MM.1S (cell line): ENCODE measurements at regions not wholly inside any gene's neighbourhood (a gene's known extent, or its start where the extent isn't known, plus 50 kb on each side); places are given as distances from the start of the nearest gene placed in this dataset.

Source experiments
- DNase-seq: peaks from one replicate; pipeline ENCODE4 v3.0.0-alpha.2; 2015
- H2AFZ ChIP-seq: fragments of 300-600 bp; sonication (generic); 2 replicates; pipeline ENCODE4 v1.6.0; 2016; ENCODE audit warnings: antibody characterized with exemption, low read length
- H3F3A ChIP-seq: fragments of 300-600 bp; sonication (generic); 2 replicates; pipeline ENCODE4 v1.6.1; 2016; ENCODE audit warnings: mild to moderate bottlenecking, antibody characterized with exemption, low read length, moderate library complexity, mixed read lengths; ENCODE audit not compliant: insufficient read depth
- H3K27ac ChIP-seq: fragments of 300-600 bp; sonication (generic); 2 replicates; pipeline ENCODE4 v1.5.1; 2016; ENCODE audit warnings: mild to moderate bottlenecking, low read length
- H3K27me3 ChIP-seq: fragments of 300-600 bp; sonication (generic); replicated peaks from 2 replicates; pipeline ENCODE4 v1.6.0; 2016; ENCODE audit warnings: low read length; ENCODE audit not compliant: insufficient read depth
- H3K36me3 ChIP-seq: fragments of 300-600 bp; sonication (generic); replicated peaks from 2 replicates; pipeline ENCODE4 v1.6.1; 2016; ENCODE audit warnings: mild to moderate bottlenecking, low read length, mixed read lengths; ENCODE audit not compliant: insufficient read depth
- H3K4me1 ChIP-seq: fragments of 300-600 bp; sonication (generic); 2 replicates; pipeline ENCODE4 v1.6.1; 2016; ENCODE audit warnings: low read length, mixed read lengths
- H3K4me2 ChIP-seq: fragments of 300-600 bp; sonication (generic); 2 replicates; pipeline ENCODE4 v1.6.0; 2016; ENCODE audit warnings: low read depth, low read length
- H3K4me3 ChIP-seq: fragments of 300-600 bp; sonication (generic); 2 replicates; pipeline ENCODE4 v1.5.1; 2016; ENCODE audit warnings: low read length, mixed read lengths
- H3K79me2 ChIP-seq: fragments of 300-600 bp; sonication (generic); 2 replicates; pipeline ENCODE4 v1.6.1; 2016; ENCODE audit warnings: mixed run types, low read length, mixed read lengths
- H3K9ac ChIP-seq: fragments of 300-600 bp; sonication (generic); 2 replicates; pipeline ENCODE4 v1.6.1; 2016; ENCODE audit warnings: low read length, mixed read lengths
- H3K9me2 ChIP-seq: fragments of 300-600 bp; sonication (generic); replicated peaks from 2 replicates; pipeline ENCODE4 v1.6.1; 2016; ENCODE audit warnings: mild to moderate bottlenecking, low read length, mixed read lengths; ENCODE audit not compliant: insufficient read depth
- H3K9me3 ChIP-seq: fragments of 300-600 bp; sonication (generic); replicated peaks from 2 replicates; pipeline ENCODE4 v1.6.1; 2016; ENCODE audit warnings: mild to moderate bottlenecking, low read length, mixed read lengths; ENCODE audit not compliant: insufficient read depth
- H4K20me1 ChIP-seq: fragments of 300-600 bp; sonication (generic); 2 replicates; pipeline ENCODE4 v1.6.1; 2016; ENCODE audit warnings: mild to moderate bottlenecking, low read length, moderate library complexity, mixed read lengths; ENCODE audit not compliant: insufficient read depth
- CTCF ChIP-seq: fragments of 300-600 bp; sonication (generic); IDR thresholded peaks from 2 replicates; pipeline ENCODE4 v1.5.1; 2016; ENCODE audit warnings: antibody characterized with exemption, low read length, mixed read lengths
- EZH2 ChIP-seq: fragments of 300-600 bp; sonication (generic); optimal IDR thresholded peaks from 2 replicates; pipeline ENCODE3; 2017; ENCODE audit warnings: low read depth, mild to moderate bottlenecking, antibody characterized with exemption, low read length, mixed read lengths
- EZH2phosphoT487 ChIP-seq: fragments of 300-600 bp; sonication (generic); IDR thresholded peaks from 2 replicates; pipeline ENCODE4 v1.6.1; 2018; ENCODE audit warnings: antibody characterized with exemption, low read length

- Histone ChIP-seq H4K20me1 (no peaks in the 10 kb centered on the region), H3K4me3 (no peak overlapping the region), H3K36me3 (no peaks in the 10 kb centered on the region), H3K4me1 (no peaks in the 10 kb centered on the region), H3F3A (no peaks in the 10 kb centered on the region), H3K79me2 (no peaks in the 10 kb centered on the region), H3K4me2 (no peak overlapping the region), H3K27ac (no peak overlapping the region), H3K9me2 (no peaks in the 10 kb centered on the region), H3K27me3 (no peaks in the 10 kb centered on the region), H3K9me3 (no peaks in the 10 kb centered on the region), H2AFZ (no peak overlapping the region), H3K9ac (no peak overlapping the region)
- no peak for TF ChIP-seq EZH2phosphoT487
- no peak for TF ChIP-seq CTCF
- TF ChIP-seq EZH2: no peak
- no peak for DNase-seq
Observed at GRCh38 chr16:35749253-35750141, 2290.1 kb downstream of the TP53TG3F start.

- no peaks in the 10 kb centered on the region for H3K9me2 ChIP-seq
- H3F3A ChIP-seq: no peaks in the 10 kb centered on the region
- no peak overlapping the region for H3K9ac ChIP-seq
- H3K27me3 ChIP-seq: no peaks in the 10 kb centered on the region
- no peaks in the 10 kb centered on the region for H4K20me1 ChIP-seq
- H3K79me2 ChIP-seq: no peaks in the 10 kb centered on the region
- H3K4me3 ChIP-seq: no peak overlapping the region
- H3K36me3 ChIP-seq: no peaks in the 10 kb centered on the region
- no peak for TF ChIP-seq EZH2phosphoT487
- no peak for TF ChIP-seq CTCF
- TF ChIP-seq EZH2: no peak
- H3K4me2 ChIP-seq: no peak overlapping the region
- H3K27ac ChIP-seq: no peak overlapping the region
- H3K9me3 ChIP-seq: no peaks in the 10 kb centered on the region
- no peaks in the 10 kb centered on the region for H3K4me1 ChIP-seq
- H2AFZ ChIP-seq: no peak overlapping the region
- no peak for DNase-seq
Observed at GRCh38 chr16:35750157-35750689, 2290.8 kb downstream of the TP53TG3F start.

GRCh38 chr16:35750701-35751104, 2291.3 kb downstream of the TP53TG3F start:
- Histone ChIP-seq H3K4me2 (no peak overlapping the region), H3K27ac (no peak overlapping the region), H2AFZ (no peak overlapping the region), H4K20me1 (no peaks in the 10 kb centered on the region), H3K4me3 (no peak overlapping the region), H3K79me2 (no peaks in the 10 kb centered on the region), H3K4me1 (no peaks in the 10 kb centered on the region), H3K9me3 (no peaks in the 10 kb centered on the region), H3K9ac (no peak overlapping the region), H3F3A (no peaks in the 10 kb centered on the region), H3K9me2 (no peaks in the 10 kb centered on the region), H3K36me3 (no peaks in the 10 kb centered on the region), H3K27me3 (no peaks in the 10 kb centered on the region)
- no peak for DNase-seq
- TF ChIP-seq EZH2phosphoT487: no peak
- TF ChIP-seq EZH2: no peak
- no peak for TF ChIP-seq CTCF
